ENCODE measurements at regions not wholly inside any gene's neighbourhood (a gene's known extent, or its start where the extent isn't known, plus 50 kb on each side); places are given as distances from the start of the nearest gene placed in this dataset.

DNA sequence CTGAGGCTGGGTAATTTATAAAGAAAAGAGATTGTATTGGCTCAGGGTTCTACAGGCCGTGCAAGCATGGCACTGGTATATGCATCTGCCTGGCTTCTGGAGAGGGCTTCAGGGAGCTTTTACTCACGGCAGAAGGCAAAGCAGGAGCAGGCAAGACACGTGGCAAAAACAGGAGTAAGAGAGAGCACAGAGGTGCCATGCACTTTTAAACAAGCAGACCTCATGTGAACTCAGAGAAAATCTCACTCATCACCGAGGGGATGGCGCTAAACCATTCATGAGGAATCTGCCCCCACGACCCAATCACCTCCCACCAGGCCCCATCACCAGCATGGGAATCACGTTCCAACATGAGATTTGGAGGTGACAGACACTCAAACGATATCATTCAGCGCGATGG lies 400.7 kb upstream of the RUNX1 start:
- TF ChIP-seq POLR2A (IDR thresholded peaks at IDR 0.05): no peak
- TF ChIP-seq, protein P1, sequence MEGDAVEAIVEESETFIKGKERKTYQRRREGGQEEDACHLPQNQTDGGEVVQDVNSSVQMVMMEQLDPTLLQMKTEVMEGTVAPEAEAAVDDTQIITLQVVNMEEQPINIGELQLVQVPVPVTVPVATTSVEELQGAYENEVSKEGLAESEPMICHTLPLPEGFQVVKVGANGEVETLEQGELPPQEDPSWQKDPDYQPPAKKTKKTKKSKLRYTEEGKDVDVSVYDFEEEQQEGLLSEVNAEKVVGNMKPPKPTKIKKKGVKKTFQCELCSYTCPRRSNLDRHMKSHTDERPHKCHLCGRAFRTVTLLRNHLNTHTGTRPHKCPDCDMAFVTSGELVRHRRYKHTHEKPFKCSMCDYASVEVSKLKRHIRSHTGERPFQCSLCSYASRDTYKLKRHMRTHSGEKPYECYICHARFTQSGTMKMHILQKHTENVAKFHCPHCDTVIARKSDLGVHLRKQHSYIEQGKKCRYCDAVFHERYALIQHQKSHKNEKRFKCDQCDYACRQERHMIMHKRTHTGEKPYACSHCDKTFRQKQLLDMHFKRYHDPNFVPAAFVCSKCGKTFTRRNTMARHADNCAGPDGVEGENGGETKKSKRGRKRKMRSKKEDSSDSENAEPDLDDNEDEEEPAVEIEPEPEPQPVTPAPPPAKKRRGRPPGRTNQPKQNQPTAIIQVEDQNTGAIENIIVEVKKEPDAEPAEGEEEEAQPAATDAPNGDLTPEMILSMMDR (IDR thresholded peaks at IDR 0.05 in 4 of 5, conservative IDR thresholded peaks at IDR 0.05 in 1 of 5): no peak
